ENCODE measurements at regions not wholly inside any gene's neighbourhood (a gene's known extent, or its start where the extent isn't known, plus 50 kb on each side); places are given as distances from the start of the nearest gene placed in this dataset.
"Not testable (repeated sequence)": the region's sequence is repeated elsewhere in the genome, so short reads cannot be mapped to it uniquely, and the experiment has no call there.

- ATAC-seq; H3K27me3 Mint-ChIP-seq; H3K27me3 ChIP-seq (ENCODE audit: control insufficient read depth in 2 of 2, insufficient read depth in 2 of 2, low read length in 2 of 2); POLR2A ChIA-PET; DNase-seq; H3K36me3 Mint-ChIP-seq; CTCF ChIA-PET; H3K27ac Mint-ChIP-seq; H3K4me3 ChIP-seq (ENCODE audit: low read length); H3K4me1 ChIP-seq (ENCODE audit: control insufficient read depth in 2 of 2, insufficient read depth in 2 of 2, low read length in 2 of 2); H3K9me3 Mint-ChIP-seq; H3K4me3 Mint-ChIP-seq; H3K27ac ChIP-seq (ENCODE audit: low read depth, low read length); H3K4me1 Mint-ChIP-seq; H3K9me3 ChIP-seq (ENCODE audit: control insufficient read depth in 2 of 3, low read length in 3 of 3); H3K36me3 ChIP-seq (ENCODE audit: control insufficient read depth in 2 of 3, insufficient read depth in 3 of 3, low read length in 3 of 3): not testable (repeated sequence)
- intact Hi-C loops (cut with micrococcal nuclease): loop anchor here in 1 of 2 donors (10.0 kb wide), 1 partner anchor 266 kb away; no protein-coding TSS in a partner anchor
These were observed 113.9 kb upstream of the PHACTR3 start for GRCh38 chr20:59490196-59491004.

GRCh38 chr20:59491884-59492283 is 112.5 kb upstream of the PHACTR3 start:
- intact Hi-C loops (cut with micrococcal nuclease): loop anchor here in 1 of 2 donors (10.0 kb wide), 1 partner anchor 267 kb away; no protein-coding TSS in a partner anchor
- Histone ChIP-seq H3K4me3 (ENCODE audit: low read length) (no peak overlapping the region), H3K36me3 (ENCODE audit: control insufficient read depth in 2 of 3, insufficient read depth in 3 of 3, low read length in 3 of 3) (no peaks in the 10 kb centered on the region), H3K27ac (ENCODE audit: low read depth, low read length) (no peak overlapping the region), H3K9me3 (ENCODE audit: control insufficient read depth in 2 of 3, low read length in 3 of 3) (no peaks in the 10 kb centered on the region), H3K4me1 (ENCODE audit: control insufficient read depth in 2 of 2, insufficient read depth in 2 of 2, low read length in 2 of 2) (no peaks in the 10 kb centered on the region), H3K27me3 (ENCODE audit: control insufficient read depth in 2 of 2, insufficient read depth in 2 of 2, low read length in 2 of 2) (no peaks in the 10 kb centered on the region)
- H3K4me1 Mint-ChIP-seq: no peaks in the 10 kb centered on the region
- peaks cover 2 to 19% (median 7%) of the 10 kb centered on the region in 5 donors for H3K27me3 Mint-ChIP-seq
- H3K4me3 Mint-ChIP-seq: no peak overlapping the region
- CTCF ChIA-PET: no interaction called here
- DNase-seq: no peak
- ATAC-seq: no peak
- H3K27ac Mint-ChIP-seq: no peak overlapping the region
- H3K36me3 Mint-ChIP-seq: no peaks in the 10 kb centered on the region
- no peaks in the 10 kb centered on the region for H3K9me3 Mint-ChIP-seq
- POLR2A ChIA-PET: no interaction called here

GRCh38 chr20:59493926-59494325 is 110.4 kb upstream of the PHACTR3 start:
- intact Hi-C loops (cut with micrococcal nuclease): loop anchor here in 1 of 2 donors (10.0 kb wide), 1 partner anchor 269 kb away; no protein-coding TSS in a partner anchor
- no peaks in the 10 kb centered on the region for H3K4me1 ChIP-seq (ENCODE audit: control insufficient read depth in 2 of 2, insufficient read depth in 2 of 2, low read length in 2 of 2)
- H3K4me3 ChIP-seq (ENCODE audit: low read length): no peak overlapping the region
- POLR2A ChIA-PET: no interaction called here
- H3K27me3 ChIP-seq (ENCODE audit: control insufficient read depth in 2 of 2, insufficient read depth in 2 of 2, low read length in 2 of 2): no peaks in the 10 kb centered on the region
- no peaks in the 10 kb centered on the region for H3K4me1 Mint-ChIP-seq
- CTCF ChIA-PET: interaction anchor here (0.7 to 1.5 kb wide), 3 partner anchors 11 to 1019 kb away, joined by 3 to 4 read pairs (median 3); no protein-coding TSS in a partner anchor
- no peak overlapping the region for H3K27ac Mint-ChIP-seq
- peaks cover 0 to under 1% (median 0%) of the 10 kb centered on the region in 11 donors for H3K9me3 Mint-ChIP-seq
- no peaks in the 10 kb centered on the region for H3K36me3 ChIP-seq (ENCODE audit: control insufficient read depth in 2 of 3, insufficient read depth in 3 of 3, low read length in 3 of 3)
- no peak overlapping the region for H3K4me3 Mint-ChIP-seq
- no peak overlapping the region for H3K27ac ChIP-seq (ENCODE audit: low read depth, low read length)
- no peaks in the 10 kb centered on the region for H3K36me3 Mint-ChIP-seq
- DNase-seq (no peak), ATAC-seq (no peak)
- no peaks in the 10 kb centered on the region for H3K9me3 ChIP-seq (ENCODE audit: control insufficient read depth in 2 of 3, low read length in 3 of 3)
- H3K27me3 Mint-ChIP-seq: peaks cover 2 to 26% (median 14%) of the 10 kb centered on the region in 5 donors

GRCh38 chr20:59495166-59495565 is 109.2 kb upstream of the PHACTR3 start:
- ATAC-seq (no peak), DNase-seq (no peak)
- peaks cover 0 to 10% (median 4%) of the 10 kb centered on the region in 11 donors for H3K9me3 Mint-ChIP-seq
- no peaks in the 10 kb centered on the region for H3K9me3 ChIP-seq (ENCODE audit: control insufficient read depth in 2 of 3, low read length in 3 of 3)
- intact Hi-C loops (cut with micrococcal nuclease): loop anchor here in 1 of 2 donors (10.0 kb wide), 1 partner anchor 270 kb away; no protein-coding TSS in a partner anchor
- no peak overlapping the region for H3K4me3 Mint-ChIP-seq
- no peak overlapping the region for H3K4me3 ChIP-seq (ENCODE audit: low read length)
- H3K4me1 ChIP-seq (ENCODE audit: control insufficient read depth in 2 of 2, insufficient read depth in 2 of 2, low read length in 2 of 2): no peaks in the 10 kb centered on the region
- POLR2A ChIA-PET: no interaction called here
- no peaks in the 10 kb centered on the region for H3K36me3 ChIP-seq (ENCODE audit: control insufficient read depth in 2 of 3, insufficient read depth in 3 of 3, low read length in 3 of 3)
- H3K4me1 Mint-ChIP-seq: no peaks in the 10 kb centered on the region
- no peaks in the 10 kb centered on the region for H3K27me3 ChIP-seq (ENCODE audit: control insufficient read depth in 2 of 2, insufficient read depth in 2 of 2, low read length in 2 of 2)
- peaks cover 14 to 31% (median 22%) of the 10 kb centered on the region in 5 donors for H3K27me3 Mint-ChIP-seq
- no peaks in the 10 kb centered on the region for H3K36me3 Mint-ChIP-seq
- H3K27ac ChIP-seq (ENCODE audit: low read depth, low read length): no peak overlapping the region
- no peak overlapping the region for H3K27ac Mint-ChIP-seq
- CTCF ChIA-PET: interaction anchor here (0.6 to 1.7 kb wide), 8 partner anchors 49 to 631 kb away, joined by 3 to 10 read pairs (median 3); no protein-coding TSS in a partner anchor

- no peaks in the 10 kb centered on the region for H3K9me3 ChIP-seq (ENCODE audit: control insufficient read depth in 2 of 3, low read length in 3 of 3)
- Mint-ChIP-seq H3K27me3 (peaks cover 17 to 32% (median 25%) of the 10 kb centered on the region in 5 donors), H3K27ac (no peak overlapping the region), H3K4me3 (no peak overlapping the region), H3K9me3 (peaks cover 0 to 10% (median 4%) of the 10 kb centered on the region in 11 donors), H3K4me1 (no peaks in the 10 kb centered on the region), H3K36me3 (no peaks in the 10 kb centered on the region)
- DNase-seq (peak; percentile 41 to 71 (median 61)), ATAC-seq (peak; percentile 77)
- no peaks in the 10 kb centered on the region for H3K4me1 ChIP-seq (ENCODE audit: control insufficient read depth in 2 of 2, insufficient read depth in 2 of 2, low read length in 2 of 2)
- H3K4me3 ChIP-seq (ENCODE audit: low read length): no peak overlapping the region
- H3K36me3 ChIP-seq (ENCODE audit: control insufficient read depth in 2 of 3, insufficient read depth in 3 of 3, low read length in 3 of 3): no peaks in the 10 kb centered on the region
- intact Hi-C loops (cut with micrococcal nuclease): loop anchor here in 1 of 2 donors (1.0 to 10.0 kb wide), 2 partner anchors 271 to 1259 kb away; no protein-coding TSS in a partner anchor
- H3K27ac ChIP-seq (ENCODE audit: low read depth, low read length): no peak overlapping the region
- POLR2A ChIA-PET: no interaction called here
- CTCF ChIA-PET: interaction anchor here (0.6 to 1.7 kb wide), 13 partner anchors 9 to 632 kb away, joined by 3 to 10 read pairs (median 4); no protein-coding TSS in a partner anchor
- no peaks in the 10 kb centered on the region for H3K27me3 ChIP-seq (ENCODE audit: control insufficient read depth in 2 of 2, insufficient read depth in 2 of 2, low read length in 2 of 2)
These were observed 108.3 kb upstream of the PHACTR3 start for GRCh38 chr20:59495894-59496510.

- no peaks in the 10 kb centered on the region for H3K36me3 ChIP-seq (ENCODE audit: control insufficient read depth in 2 of 3, insufficient read depth in 3 of 3, low read length in 3 of 3)
- Mint-ChIP-seq H3K9me3 (peaks cover 0 to 10% (median 5%) of the 10 kb centered on the region in 11 donors), H3K36me3 (no peaks in the 10 kb centered on the region), H3K27ac (no peak overlapping the region), H3K4me3 (no peak overlapping the region), H3K4me1 (peaks cover 0 to 3% (median 0%) of the 10 kb centered on the region in 7 donors), H3K27me3 (peaks cover 17 to 40% (median 37%) of the 10 kb centered on the region in 5 donors)
- no peaks in the 10 kb centered on the region for H3K4me1 ChIP-seq (ENCODE audit: control insufficient read depth in 2 of 2, insufficient read depth in 2 of 2, low read length in 2 of 2)
- ATAC-seq (no peak), DNase-seq (no peak)
- POLR2A ChIA-PET: no interaction called here
- H3K27ac ChIP-seq (ENCODE audit: low read depth, low read length): no peak overlapping the region
- H3K9me3 ChIP-seq (ENCODE audit: control insufficient read depth in 2 of 3, low read length in 3 of 3): no peaks in the 10 kb centered on the region
- no peak overlapping the region for H3K4me3 ChIP-seq (ENCODE audit: low read length)
- intact Hi-C loops (cut with micrococcal nuclease): loop anchor here (2.0 to 10.0 kb wide), 2 partner anchors 273 to 629 kb away; no protein-coding TSS in a partner anchor
- no peaks in the 10 kb centered on the region for H3K27me3 ChIP-seq (ENCODE audit: control insufficient read depth in 2 of 2, insufficient read depth in 2 of 2, low read length in 2 of 2)
- CTCF ChIA-PET: no interaction called here
These were observed 106.0 kb upstream of the PHACTR3 start for GRCh38 chr20:59498291-59498690.
